ENCODE measurements at regions not wholly inside any gene's neighbourhood (a gene's known extent, or its start where the extent isn't known, plus 50 kb on each side); places are given as distances from the start of the nearest gene placed in this dataset.

GRCh38 chr7:35355199-35355598 is 101.3 kb upstream of the TBX20 start:
- TF ChIP-seq CTCF (IDR thresholded peaks at IDR 0.05) (no peak), POLR2AphosphoS5 (IDR thresholded peaks at IDR 0.05) (no peak)

All from sigmoid colon (tissue), 4 donors.